Cardiac muscle cell (in vitro differentiated cells and primary cell): ENCODE measurements at regions not wholly inside any gene's neighbourhood (a gene's known extent, or its start where the extent isn't known, plus 50 kb on each side); places are given as distances from the start of the nearest gene placed in this dataset.

Experiments used
- DNase-seq, 2 donors: peaks; one replicate each; pipeline versions ENCODE4 v3.0.0 to v3.0.0-alpha.2; 2010 to 2017; ENCODE audit warnings: low read depth in 1 of 2, low spot score in 1 of 2
- H3K27ac ChIP-seq: fragments of 200-600 bp; sonication (generic); 2 replicates; pipeline ENCODE4 v1.5.1; 2016
- H3K27me3 ChIP-seq: fragments of 200-600 bp; sonication (generic); 2 replicates; pipeline ENCODE4 v1.6.0; 2016; ENCODE audit warnings: control low read depth
- H3K36me3 ChIP-seq: fragments of 200-600 bp; sonication (generic); 2 replicates; pipeline ENCODE4 v1.5.1; 2016; ENCODE audit warnings: control low read depth
- H3K4me1 ChIP-seq: fragments of 200-600 bp; sonication (generic); 2 replicates; pipeline ENCODE4 v1.8.1; 2017; ENCODE audit warnings: low read depth, mild to moderate bottlenecking, mixed run types
- H3K4me3 ChIP-seq: fragments of 200-600 bp; sonication (generic); 2 replicates; pipeline ENCODE4 v1.5.1; 2016; ENCODE audit warnings: mild to moderate bottlenecking
- H3K9me3 ChIP-seq: fragments of 200-600 bp; sonication (generic); 2 replicates; pipeline ENCODE4 v1.5.1; 2017; ENCODE audit warnings: low read depth, mild to moderate bottlenecking, control low read depth
- TF ChIP-seq, protein P1 (sequence below): IDR thresholded peaks from 2 replicates; pipeline ENCODE4 v1.5.1; 2012; ENCODE audit warnings: low read depth, mild to moderate bottlenecking, low read length

DNA sequence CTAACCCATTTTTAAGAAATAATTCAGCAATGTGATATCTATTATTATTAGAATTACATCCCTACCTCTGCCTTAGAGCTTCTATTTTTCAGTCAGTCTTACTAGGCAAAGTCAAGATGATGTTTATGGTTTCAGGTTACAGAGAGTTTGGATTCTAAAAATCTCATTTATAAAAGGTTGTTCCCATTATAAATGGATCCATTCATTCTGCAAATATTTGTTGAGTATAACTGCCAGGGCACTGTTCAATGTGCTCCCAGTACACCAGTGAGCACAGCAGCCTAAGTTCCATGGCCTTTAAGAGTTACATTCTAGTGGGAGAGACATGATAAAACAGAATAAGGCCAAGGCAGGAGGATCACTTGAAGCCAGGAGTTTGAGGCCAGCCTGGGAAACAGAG is 75.9 kb upstream of the EYA4 start:
- Histone ChIP-seq H3K27ac (no peak overlapping the region), H3K4me1 (no peaks in the 10 kb centered on the region), H3K9me3 (no peaks in the 10 kb centered on the region), H3K4me3 (no peak overlapping the region), H3K27me3 (no peaks in the 10 kb centered on the region), H3K36me3 (no peaks in the 10 kb centered on the region)
- TF ChIP-seq, protein P1, sequence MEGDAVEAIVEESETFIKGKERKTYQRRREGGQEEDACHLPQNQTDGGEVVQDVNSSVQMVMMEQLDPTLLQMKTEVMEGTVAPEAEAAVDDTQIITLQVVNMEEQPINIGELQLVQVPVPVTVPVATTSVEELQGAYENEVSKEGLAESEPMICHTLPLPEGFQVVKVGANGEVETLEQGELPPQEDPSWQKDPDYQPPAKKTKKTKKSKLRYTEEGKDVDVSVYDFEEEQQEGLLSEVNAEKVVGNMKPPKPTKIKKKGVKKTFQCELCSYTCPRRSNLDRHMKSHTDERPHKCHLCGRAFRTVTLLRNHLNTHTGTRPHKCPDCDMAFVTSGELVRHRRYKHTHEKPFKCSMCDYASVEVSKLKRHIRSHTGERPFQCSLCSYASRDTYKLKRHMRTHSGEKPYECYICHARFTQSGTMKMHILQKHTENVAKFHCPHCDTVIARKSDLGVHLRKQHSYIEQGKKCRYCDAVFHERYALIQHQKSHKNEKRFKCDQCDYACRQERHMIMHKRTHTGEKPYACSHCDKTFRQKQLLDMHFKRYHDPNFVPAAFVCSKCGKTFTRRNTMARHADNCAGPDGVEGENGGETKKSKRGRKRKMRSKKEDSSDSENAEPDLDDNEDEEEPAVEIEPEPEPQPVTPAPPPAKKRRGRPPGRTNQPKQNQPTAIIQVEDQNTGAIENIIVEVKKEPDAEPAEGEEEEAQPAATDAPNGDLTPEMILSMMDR: no peak
- DNase-seq: no peak

DNA sequence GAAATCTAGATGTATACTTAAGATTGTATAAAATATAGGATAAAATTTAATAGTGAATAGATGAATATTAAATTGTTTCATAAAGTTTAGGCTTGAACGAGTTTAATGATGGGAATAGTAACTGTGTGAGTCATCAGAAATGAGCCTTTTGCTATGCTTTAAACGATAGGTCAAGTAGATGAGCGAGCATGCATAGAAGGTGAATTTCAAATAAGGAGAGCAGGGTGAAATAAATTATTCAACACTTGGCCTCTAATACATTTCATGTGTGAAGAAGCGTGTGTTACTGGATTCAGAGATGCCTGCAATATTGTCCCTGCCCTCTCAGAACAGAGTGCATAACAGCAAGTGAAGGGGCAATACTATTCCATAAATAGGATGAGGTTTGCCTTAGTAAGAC is 74.4 kb upstream of the EYA4 start:
- DNase-seq: no peak
- TF ChIP-seq, protein P1: no peak
- no peaks in the 10 kb centered on the region for H3K9me3 ChIP-seq
- H3K4me1 ChIP-seq: no peaks in the 10 kb centered on the region
- H3K27me3 ChIP-seq: no peaks in the 10 kb centered on the region
- no peaks in the 10 kb centered on the region for H3K36me3 ChIP-seq
- H3K4me3 ChIP-seq: no peak overlapping the region
- no peak overlapping the region for H3K27ac ChIP-seq

DNA sequence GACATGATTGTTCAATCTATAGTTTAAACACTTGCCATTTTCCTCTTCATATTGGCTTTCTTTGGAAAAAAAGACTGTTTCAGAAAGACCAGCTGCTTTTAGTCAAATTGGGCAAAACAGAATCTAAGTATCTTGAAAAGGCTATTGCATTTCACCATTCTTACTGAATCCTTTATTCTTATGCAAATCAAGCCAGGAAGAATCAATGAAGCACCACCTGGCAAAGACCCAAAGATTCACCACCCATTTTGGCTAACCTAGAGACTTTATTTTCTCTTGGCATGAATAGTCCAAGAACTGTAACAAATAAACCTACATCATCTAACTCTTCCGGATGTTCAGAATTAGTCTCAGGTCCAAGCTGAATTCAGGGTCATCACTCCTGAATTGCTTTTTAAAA is 71.3 kb upstream of the EYA4 start:
- no peaks in the 10 kb centered on the region for H3K27me3 ChIP-seq
- DNase-seq: no peak
- H3K36me3 ChIP-seq: no peaks in the 10 kb centered on the region
- no peaks in the 10 kb centered on the region for H3K4me1 ChIP-seq
- no peak overlapping the region for H3K4me3 ChIP-seq
- no peak overlapping the region for H3K27ac ChIP-seq
- TF ChIP-seq, protein P1: no peak
- no peaks in the 10 kb centered on the region for H3K9me3 ChIP-seq

DNA sequence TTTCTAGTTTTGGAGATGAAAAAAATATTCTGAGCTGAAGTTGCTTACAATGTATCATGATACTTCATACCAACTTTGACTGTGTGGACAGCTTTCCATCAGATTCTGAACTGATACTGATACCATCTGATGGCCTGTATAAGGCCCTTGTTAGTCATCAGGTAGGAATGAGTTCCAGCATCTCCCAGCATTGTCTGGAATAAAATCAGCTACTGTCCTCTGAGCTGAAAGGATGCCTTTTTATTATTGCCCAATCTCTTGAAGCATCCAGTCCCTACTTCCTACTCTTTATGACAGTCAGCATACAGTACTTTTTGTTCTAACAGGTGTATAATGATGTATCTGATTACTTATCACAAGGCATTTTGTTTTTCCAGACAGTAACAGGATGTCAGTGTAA is 70.6 kb upstream of the EYA4 start:
- no peaks in the 10 kb centered on the region for H3K27me3 ChIP-seq
- H3K4me3 ChIP-seq: no peak overlapping the region
- H3K36me3 ChIP-seq: no peaks in the 10 kb centered on the region
- H3K9me3 ChIP-seq: no peaks in the 10 kb centered on the region
- H3K27ac ChIP-seq: no peak overlapping the region
- TF ChIP-seq, protein P1: no peak
- no peak for DNase-seq
- H3K4me1 ChIP-seq: no peaks in the 10 kb centered on the region

DNA sequence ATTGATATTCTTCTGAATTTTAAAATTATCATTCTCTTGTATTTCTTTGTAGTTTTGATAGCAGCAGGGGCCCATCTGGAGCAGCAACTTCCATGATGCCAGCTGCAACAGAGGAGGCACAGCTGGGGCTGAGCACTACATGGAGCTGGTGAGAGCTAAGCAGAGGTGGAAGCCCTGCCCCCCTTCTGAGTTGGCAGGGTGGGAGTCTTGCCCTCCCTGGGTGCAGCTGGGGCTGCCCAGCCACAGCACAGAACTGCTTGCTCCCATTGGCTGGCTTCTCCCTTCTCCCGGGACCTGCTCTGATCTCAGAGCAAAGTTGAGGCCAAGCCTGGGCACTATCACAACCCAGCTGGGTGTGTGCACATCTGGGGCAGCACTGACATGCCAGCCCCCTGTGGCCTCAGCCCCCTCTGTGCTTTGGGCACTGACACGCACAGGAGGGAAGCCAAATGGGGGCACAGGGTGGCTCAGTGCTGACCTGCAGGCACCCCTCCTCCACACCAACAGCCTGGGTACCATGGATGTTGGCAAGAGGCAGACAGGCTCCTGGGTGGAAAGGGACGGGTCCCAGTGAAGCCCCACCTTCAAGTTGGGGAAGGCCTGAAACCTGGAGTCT is 69.1 kb upstream of the EYA4 start:
- no peaks in the 10 kb centered on the region for H3K27me3 ChIP-seq
- no peak overlapping the region for H3K4me3 ChIP-seq
- no peak overlapping the region for H3K27ac ChIP-seq
- H3K4me1 ChIP-seq: no peaks in the 10 kb centered on the region
- DNase-seq: no peak
- no peaks in the 10 kb centered on the region for H3K36me3 ChIP-seq
- no peaks in the 10 kb centered on the region for H3K9me3 ChIP-seq
- TF ChIP-seq, protein P1: no peak

DNA sequence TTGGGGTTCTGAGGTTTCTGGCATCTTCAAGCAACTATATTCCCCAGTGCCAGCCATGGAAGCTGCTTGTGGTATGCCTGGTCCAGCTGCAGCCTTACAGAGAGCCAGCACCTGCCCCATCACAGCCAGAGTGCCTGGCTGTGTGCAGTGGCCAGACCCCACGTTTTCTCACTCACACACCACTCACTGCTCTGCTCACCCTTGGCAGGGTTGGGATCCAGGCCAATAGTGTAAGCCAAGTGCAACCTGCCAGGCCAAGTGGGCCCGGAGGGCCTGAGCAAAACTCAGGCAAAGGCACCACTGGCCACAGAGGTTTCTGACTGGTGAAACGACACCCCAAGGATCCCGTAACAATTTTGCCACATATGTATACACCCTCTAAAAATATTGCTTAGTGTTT is 67.9 kb upstream of the EYA4 start:
- no peaks in the 10 kb centered on the region for H3K9me3 ChIP-seq
- H3K4me3 ChIP-seq: no peak overlapping the region
- H3K27me3 ChIP-seq: no peaks in the 10 kb centered on the region
- TF ChIP-seq, protein P1: no peak
- no peak for DNase-seq
- no peaks in the 10 kb centered on the region for H3K36me3 ChIP-seq
- no peaks in the 10 kb centered on the region for H3K4me1 ChIP-seq
- no peak overlapping the region for H3K27ac ChIP-seq
